A549 (cell line): ENCODE measurements at regions not wholly inside any gene's neighbourhood (a gene's known extent, or its start where the extent isn't known, plus 50 kb on each side); places are given as distances from the start of the nearest gene placed in this dataset.

Experiments used
- HOXA7 ChIP-seq: fragments of 250-450 bp; sonication (Bioruptor Pico); IDR thresholded peaks from 2 replicates; pipeline ENCODE4 v1.5.0; 2020; ENCODE audit warnings: mild to moderate bottlenecking, moderate library complexity
- JUN ChIP-seq, 2 experiments: fragments of >200 bp; sonication (Bioruptor Twin); formaldehyde crosslinking; IDR thresholded peaks; 2 replicates in 1 of 2; 3 replicates in 1 of 2; pipeline ENCODE4 v1.6.1; 2016 to 2017
- POLR2AphosphoS2 ChIP-seq: conservative IDR thresholded peaks from 2 replicates; pipeline ENCODE4 v1.6.1; 2012; ENCODE audit warnings: low read length, improper control_type of control experiment, inconsistent platforms
- RFX5 ChIP-seq: fragments of 450-650 bp; IDR thresholded peaks from 2 replicates; pipeline ENCODE4 v1.7.1; 2014; ENCODE audit warnings: antibody characterized with exemption, mild to moderate bottlenecking, moderate library complexity
- TF ChIP-seq, protein P1 (sequence below): fragments of >200 bp; sonication (Bioruptor Twin); formaldehyde crosslinking; IDR thresholded peaks from 3 replicates; pipeline ENCODE4 v1.5.1; 2016
- TF ChIP-seq, protein P2 (sequence below): fragments of 250-450 bp; sonication (Bioruptor Pico); IDR thresholded peaks from 2 replicates; pipeline ENCODE4 v1.5.0; 2021; ENCODE audit warnings: mild to moderate bottlenecking, moderate library complexity, borderline replicate concordance
- TF ChIP-seq, protein P3 (sequence below): IDR thresholded peaks from 2 replicates; pipeline ENCODE4 v1.6.1; 2012
- TF ChIP-seq, protein P4 (sequence below): fragments of 250-450 bp; sonication (Bioruptor Pico); IDR thresholded peaks from 2 replicates; pipeline ENCODE4 v1.5.0; 2020; ENCODE audit warnings: low read depth, mild to moderate bottlenecking, moderate library complexity
- TF ChIP-seq, protein P5 (sequence below): fragments of 200-600 bp; sonication (generic); IDR thresholded peaks from 2 replicates; pipeline ENCODE4 v1.6.1; 2016; ENCODE audit warnings: antibody characterized with exemption, mild to moderate bottlenecking, moderate library complexity

GRCh38 chr1:172902861-172903381, 147.8 kb downstream of the TNFSF18 start:
- TF ChIP-seq, protein P1, sequence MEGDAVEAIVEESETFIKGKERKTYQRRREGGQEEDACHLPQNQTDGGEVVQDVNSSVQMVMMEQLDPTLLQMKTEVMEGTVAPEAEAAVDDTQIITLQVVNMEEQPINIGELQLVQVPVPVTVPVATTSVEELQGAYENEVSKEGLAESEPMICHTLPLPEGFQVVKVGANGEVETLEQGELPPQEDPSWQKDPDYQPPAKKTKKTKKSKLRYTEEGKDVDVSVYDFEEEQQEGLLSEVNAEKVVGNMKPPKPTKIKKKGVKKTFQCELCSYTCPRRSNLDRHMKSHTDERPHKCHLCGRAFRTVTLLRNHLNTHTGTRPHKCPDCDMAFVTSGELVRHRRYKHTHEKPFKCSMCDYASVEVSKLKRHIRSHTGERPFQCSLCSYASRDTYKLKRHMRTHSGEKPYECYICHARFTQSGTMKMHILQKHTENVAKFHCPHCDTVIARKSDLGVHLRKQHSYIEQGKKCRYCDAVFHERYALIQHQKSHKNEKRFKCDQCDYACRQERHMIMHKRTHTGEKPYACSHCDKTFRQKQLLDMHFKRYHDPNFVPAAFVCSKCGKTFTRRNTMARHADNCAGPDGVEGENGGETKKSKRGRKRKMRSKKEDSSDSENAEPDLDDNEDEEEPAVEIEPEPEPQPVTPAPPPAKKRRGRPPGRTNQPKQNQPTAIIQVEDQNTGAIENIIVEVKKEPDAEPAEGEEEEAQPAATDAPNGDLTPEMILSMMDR, result no peak
- TF ChIP-seq, protein P2, sequence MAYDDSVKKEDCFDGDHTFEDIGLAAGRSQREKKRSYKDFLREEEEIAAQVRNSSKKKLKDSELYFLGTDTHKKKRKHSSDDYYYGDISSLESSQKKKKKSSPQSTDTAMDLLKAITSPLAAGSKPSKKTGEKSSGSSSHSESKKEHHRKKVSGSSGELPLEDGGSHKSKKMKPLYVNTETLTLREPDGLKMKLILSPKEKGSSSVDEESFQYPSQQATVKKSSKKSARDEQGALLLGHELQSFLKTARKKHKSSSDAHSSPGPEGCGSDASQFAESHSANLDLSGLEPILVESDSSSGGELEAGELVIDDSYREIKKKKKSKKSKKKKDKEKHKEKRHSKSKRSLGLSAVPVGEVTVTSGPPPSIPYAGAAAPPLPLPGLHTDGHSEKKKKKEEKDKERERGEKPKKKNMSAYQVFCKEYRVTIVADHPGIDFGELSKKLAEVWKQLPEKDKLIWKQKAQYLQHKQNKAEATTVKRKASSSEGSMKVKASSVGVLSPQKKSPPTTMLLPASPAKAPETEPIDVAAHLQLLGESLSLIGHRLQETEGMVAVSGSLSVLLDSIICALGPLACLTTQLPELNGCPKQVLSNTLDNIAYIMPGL (CRISPR knock-in tag), result no peak
- TF ChIP-seq JUN (IDR thresholded peaks at IDR 0.05) (no peak), POLR2AphosphoS2 (no peak), HOXA7 (CRISPR knock-in tag) (no peak), RFX5 (no peak)
- TF ChIP-seq, protein P3, sequence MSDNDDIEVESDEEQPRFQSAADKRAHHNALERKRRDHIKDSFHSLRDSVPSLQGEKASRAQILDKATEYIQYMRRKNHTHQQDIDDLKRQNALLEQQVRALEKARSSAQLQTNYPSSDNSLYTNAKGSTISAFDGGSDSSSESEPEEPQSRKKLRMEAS, result no peak
- TF ChIP-seq, protein P4, sequence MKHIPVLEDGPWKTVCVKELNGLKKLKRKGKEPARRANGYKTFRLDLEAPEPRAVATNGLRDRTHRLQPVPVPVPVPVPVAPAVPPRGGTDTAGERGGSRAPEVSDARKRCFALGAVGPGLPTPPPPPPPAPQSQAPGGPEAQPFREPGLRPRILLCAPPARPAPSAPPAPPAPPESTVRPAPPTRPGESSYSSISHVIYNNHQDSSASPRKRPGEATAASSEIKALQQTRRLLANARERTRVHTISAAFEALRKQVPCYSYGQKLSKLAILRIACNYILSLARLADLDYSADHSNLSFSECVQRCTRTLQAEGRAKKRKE, result no peak
- TF ChIP-seq, protein P5, sequence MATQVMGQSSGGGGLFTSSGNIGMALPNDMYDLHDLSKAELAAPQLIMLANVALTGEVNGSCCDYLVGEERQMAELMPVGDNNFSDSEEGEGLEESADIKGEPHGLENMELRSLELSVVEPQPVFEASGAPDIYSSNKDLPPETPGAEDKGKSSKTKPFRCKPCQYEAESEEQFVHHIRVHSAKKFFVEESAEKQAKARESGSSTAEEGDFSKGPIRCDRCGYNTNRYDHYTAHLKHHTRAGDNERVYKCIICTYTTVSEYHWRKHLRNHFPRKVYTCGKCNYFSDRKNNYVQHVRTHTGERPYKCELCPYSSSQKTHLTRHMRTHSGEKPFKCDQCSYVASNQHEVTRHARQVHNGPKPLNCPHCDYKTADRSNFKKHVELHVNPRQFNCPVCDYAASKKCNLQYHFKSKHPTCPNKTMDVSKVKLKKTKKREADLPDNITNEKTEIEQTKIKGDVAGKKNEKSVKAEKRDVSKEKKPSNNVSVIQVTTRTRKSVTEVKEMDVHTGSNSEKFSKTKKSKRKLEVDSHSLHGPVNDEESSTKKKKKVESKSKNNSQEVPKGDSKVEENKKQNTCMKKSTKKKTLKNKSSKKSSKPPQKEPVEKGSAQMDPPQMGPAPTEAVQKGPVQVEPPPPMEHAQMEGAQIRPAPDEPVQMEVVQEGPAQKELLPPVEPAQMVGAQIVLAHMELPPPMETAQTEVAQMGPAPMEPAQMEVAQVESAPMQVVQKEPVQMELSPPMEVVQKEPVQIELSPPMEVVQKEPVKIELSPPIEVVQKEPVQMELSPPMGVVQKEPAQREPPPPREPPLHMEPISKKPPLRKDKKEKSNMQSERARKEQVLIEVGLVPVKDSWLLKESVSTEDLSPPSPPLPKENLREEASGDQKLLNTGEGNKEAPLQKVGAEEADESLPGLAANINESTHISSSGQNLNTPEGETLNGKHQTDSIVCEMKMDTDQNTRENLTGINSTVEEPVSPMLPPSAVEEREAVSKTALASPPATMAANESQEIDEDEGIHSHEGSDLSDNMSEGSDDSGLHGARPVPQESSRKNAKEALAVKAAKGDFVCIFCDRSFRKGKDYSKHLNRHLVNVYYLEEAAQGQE, result no peak
